ENCODE measurements at regions not wholly inside any gene's neighbourhood (a gene's known extent, or its start where the extent isn't known, plus 50 kb on each side); places are given as distances from the start of the nearest gene placed in this dataset.

DNA sequence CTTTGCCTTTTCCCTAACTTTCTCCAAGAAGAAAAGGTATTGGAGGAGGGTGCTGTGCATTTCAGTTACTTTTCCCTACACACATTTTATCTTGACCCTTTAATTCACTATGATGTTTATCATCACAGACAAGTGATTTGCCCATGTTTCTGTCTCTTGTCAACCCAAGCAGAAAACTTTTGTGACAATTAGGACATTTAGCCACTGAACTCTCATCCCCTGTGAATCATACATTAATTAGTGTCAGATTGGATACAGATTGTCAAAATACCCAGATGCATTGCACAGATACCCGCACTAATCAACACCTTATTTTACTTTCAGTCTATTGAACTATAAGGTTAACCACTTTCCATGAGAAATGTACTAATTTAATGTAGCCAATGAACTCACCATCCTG, 912.9 kb downstream of the SORCS1 start:
- Histone ChIP-seq H3K27me3 (ENCODE audit: control insufficient read depth, insufficient read depth, low read length) (no peaks in the 10 kb centered on the region), H3K36me3 (ENCODE audit: control insufficient read depth, insufficient read depth, low read length) (no peaks in the 10 kb centered on the region), H3K9me3 (ENCODE audit: control insufficient read depth, insufficient read depth, low read depth, low read length) (no peaks in the 10 kb centered on the region), H3K4me1 (ENCODE audit: control insufficient read depth, insufficient read depth, low read length) (no peaks in the 10 kb centered on the region), H3K4me3 (ENCODE audit: low read depth in 2 of 2, low read length in 2 of 2) (no peak overlapping the region), H3K27ac (ENCODE audit: low read length) (no peak overlapping the region)
- in situ Hi-C loops (cut with HindIII; ENCODE audit: low pct_unique_long_range_greater_than_20kb, low sequenced_read_pairs), result no loop called here
- intact Hi-C loops (cut with micrococcal nuclease; ENCODE audit: unreplicated experiment), result no loop called here
- ChIA-PET POLR2A (no interaction called here), CTCF (no interaction called here)
- no peak for ATAC-seq
- no peak for DNase-seq (ENCODE audit: low read depth, low spot score)
- no TSS peak for BruUV-seq (replicated peaks)
- TF ChIP-seq, protein P1, sequence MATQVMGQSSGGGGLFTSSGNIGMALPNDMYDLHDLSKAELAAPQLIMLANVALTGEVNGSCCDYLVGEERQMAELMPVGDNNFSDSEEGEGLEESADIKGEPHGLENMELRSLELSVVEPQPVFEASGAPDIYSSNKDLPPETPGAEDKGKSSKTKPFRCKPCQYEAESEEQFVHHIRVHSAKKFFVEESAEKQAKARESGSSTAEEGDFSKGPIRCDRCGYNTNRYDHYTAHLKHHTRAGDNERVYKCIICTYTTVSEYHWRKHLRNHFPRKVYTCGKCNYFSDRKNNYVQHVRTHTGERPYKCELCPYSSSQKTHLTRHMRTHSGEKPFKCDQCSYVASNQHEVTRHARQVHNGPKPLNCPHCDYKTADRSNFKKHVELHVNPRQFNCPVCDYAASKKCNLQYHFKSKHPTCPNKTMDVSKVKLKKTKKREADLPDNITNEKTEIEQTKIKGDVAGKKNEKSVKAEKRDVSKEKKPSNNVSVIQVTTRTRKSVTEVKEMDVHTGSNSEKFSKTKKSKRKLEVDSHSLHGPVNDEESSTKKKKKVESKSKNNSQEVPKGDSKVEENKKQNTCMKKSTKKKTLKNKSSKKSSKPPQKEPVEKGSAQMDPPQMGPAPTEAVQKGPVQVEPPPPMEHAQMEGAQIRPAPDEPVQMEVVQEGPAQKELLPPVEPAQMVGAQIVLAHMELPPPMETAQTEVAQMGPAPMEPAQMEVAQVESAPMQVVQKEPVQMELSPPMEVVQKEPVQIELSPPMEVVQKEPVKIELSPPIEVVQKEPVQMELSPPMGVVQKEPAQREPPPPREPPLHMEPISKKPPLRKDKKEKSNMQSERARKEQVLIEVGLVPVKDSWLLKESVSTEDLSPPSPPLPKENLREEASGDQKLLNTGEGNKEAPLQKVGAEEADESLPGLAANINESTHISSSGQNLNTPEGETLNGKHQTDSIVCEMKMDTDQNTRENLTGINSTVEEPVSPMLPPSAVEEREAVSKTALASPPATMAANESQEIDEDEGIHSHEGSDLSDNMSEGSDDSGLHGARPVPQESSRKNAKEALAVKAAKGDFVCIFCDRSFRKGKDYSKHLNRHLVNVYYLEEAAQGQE (IDR thresholded peaks at IDR 0.05; ENCODE audit: insufficient read depth in 1 of 2, low read depth in 2 of 2, low read length in 1 of 2), result no peak
- TF ChIP-seq SIN3A (IDR thresholded peaks at IDR 0.05; ENCODE audit: borderline replicate concordance, insufficient read depth, low read depth, low read length), result no peak
- TF ChIP-seq POLR2AphosphoS5 (IDR thresholded peaks at IDR 0.05; ENCODE audit: low read depth, low read length), result no peak
- no peak for TF ChIP-seq TCF7L2 (IDR thresholded peaks at IDR 0.05; ENCODE audit: low read depth, low read length)
- TF ChIP-seq, protein P2, sequence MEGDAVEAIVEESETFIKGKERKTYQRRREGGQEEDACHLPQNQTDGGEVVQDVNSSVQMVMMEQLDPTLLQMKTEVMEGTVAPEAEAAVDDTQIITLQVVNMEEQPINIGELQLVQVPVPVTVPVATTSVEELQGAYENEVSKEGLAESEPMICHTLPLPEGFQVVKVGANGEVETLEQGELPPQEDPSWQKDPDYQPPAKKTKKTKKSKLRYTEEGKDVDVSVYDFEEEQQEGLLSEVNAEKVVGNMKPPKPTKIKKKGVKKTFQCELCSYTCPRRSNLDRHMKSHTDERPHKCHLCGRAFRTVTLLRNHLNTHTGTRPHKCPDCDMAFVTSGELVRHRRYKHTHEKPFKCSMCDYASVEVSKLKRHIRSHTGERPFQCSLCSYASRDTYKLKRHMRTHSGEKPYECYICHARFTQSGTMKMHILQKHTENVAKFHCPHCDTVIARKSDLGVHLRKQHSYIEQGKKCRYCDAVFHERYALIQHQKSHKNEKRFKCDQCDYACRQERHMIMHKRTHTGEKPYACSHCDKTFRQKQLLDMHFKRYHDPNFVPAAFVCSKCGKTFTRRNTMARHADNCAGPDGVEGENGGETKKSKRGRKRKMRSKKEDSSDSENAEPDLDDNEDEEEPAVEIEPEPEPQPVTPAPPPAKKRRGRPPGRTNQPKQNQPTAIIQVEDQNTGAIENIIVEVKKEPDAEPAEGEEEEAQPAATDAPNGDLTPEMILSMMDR (IDR thresholded peaks at IDR 0.05), result no peak

DNA sequence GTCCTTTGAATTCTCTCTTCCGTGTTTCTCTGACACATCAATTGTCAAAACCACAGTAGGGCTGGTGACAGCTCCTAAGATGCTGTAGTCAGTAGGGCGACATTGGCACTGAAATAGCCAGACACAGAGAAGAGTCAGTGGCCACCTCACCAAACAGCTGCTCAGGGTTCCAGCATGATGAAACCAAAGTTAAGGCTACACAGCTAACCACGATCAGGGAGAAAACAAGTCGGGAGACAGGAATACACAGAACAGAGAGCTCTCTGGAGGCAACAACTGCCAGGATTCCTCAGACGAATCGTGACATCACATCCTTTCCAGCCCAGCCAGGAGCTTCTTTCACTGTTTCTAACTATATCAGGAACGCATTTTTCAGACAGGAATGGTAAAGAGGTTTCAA, 922.2 kb downstream of the SORCS1 start:
- POLR2A ChIA-PET, result no interaction called here
- BruUV-seq (replicated peaks), result no TSS peak
- ATAC-seq, result no peak
- no peak overlapping the region for H3K27ac ChIP-seq (ENCODE audit: low read length)
- in situ Hi-C loops (cut with HindIII; ENCODE audit: low pct_unique_long_range_greater_than_20kb, low sequenced_read_pairs), result no loop called here
- no peaks in the 10 kb centered on the region for H3K4me1 ChIP-seq (ENCODE audit: control insufficient read depth, insufficient read depth, low read length)
- no peaks in the 10 kb centered on the region for H3K27me3 ChIP-seq (ENCODE audit: control insufficient read depth, insufficient read depth, low read length)
- no peak for TF ChIP-seq POLR2AphosphoS5 (IDR thresholded peaks at IDR 0.05; ENCODE audit: low read depth, low read length)
- no peak for TF ChIP-seq SIN3A (IDR thresholded peaks at IDR 0.05; ENCODE audit: borderline replicate concordance, insufficient read depth, low read depth, low read length)
- TF ChIP-seq, protein P1 (IDR thresholded peaks at IDR 0.05; ENCODE audit: insufficient read depth in 1 of 2, low read depth in 2 of 2, low read length in 1 of 2), result no peak
- no peak for TF ChIP-seq TCF7L2 (IDR thresholded peaks at IDR 0.05; ENCODE audit: low read depth, low read length)
- TF ChIP-seq, protein P2 (IDR thresholded peaks at IDR 0.05), result no peak
- intact Hi-C loops (cut with micrococcal nuclease; ENCODE audit: unreplicated experiment), result no loop called here
- DNase-seq (ENCODE audit: low read depth, low spot score), result no peak
- no peaks in the 10 kb centered on the region; the same call in 1 of the 2 replicates for H3K9me3 ChIP-seq (ENCODE audit: control insufficient read depth, insufficient read depth, low read depth, low read length)
- CTCF ChIA-PET, result no interaction called here
- H3K4me3 ChIP-seq (ENCODE audit: low read depth in 2 of 2, low read length in 2 of 2), result no peak overlapping the region
- H3K36me3 ChIP-seq (ENCODE audit: control insufficient read depth, insufficient read depth, low read length), result no peaks in the 10 kb centered on the region

All from Panc1 (cell line).